ENCODE measurements at regions not wholly inside any gene's neighbourhood (a gene's known extent, or its start where the extent isn't known, plus 50 kb on each side); places are given as distances from the start of the nearest gene placed in this dataset.
"Not testable (repeated sequence)": the region's sequence is repeated elsewhere in the genome, so short reads cannot be mapped to it uniquely, and the experiment has no call there.

GRCh38 chr6:10101551-10102252 lies 313.2 kb downstream of the TFAP2A start:
- DNase-seq (ENCODE audit: low read depth in 1 of 2, low spot score in 1 of 2), result no peak
- TF ChIP-seq JUND (IDR thresholded peaks at IDR 0.05; ENCODE audit: low read depth), result no peak
- in situ Hi-C loops (cut with HindIII; ENCODE audit: low pct_unique_long_range_greater_than_20kb, low sequenced_read_pairs), result no loop called here

GRCh38 chr6:10099529-10100140 lies 315.2 kb downstream of the TFAP2A start:
- no peak for TF ChIP-seq JUND (IDR thresholded peaks at IDR 0.05; ENCODE audit: low read depth)
- in situ Hi-C loops (cut with HindIII; ENCODE audit: low pct_unique_long_range_greater_than_20kb, low sequenced_read_pairs), result no loop called here
- DNase-seq (ENCODE audit: low read depth in 1 of 2, low spot score in 1 of 2), result peak in 1 of 2 experiments; percentile 19

- peak in 1 of 2 experiments; percentile 69 for DNase-seq (ENCODE audit: low read depth in 1 of 2, low spot score in 1 of 2)
- no peak for TF ChIP-seq JUND (IDR thresholded peaks at IDR 0.05; ENCODE audit: low read depth)
- in situ Hi-C loops (cut with HindIII; ENCODE audit: low pct_unique_long_range_greater_than_20kb, low sequenced_read_pairs), result no loop called here
Observed at GRCh38 chr6:10098756-10099528, 315.9 kb downstream of the TFAP2A start.

- no peak for DNase-seq (ENCODE audit: low read depth in 1 of 2, low spot score in 1 of 2)
- TF ChIP-seq JUND (IDR thresholded peaks at IDR 0.05; ENCODE audit: low read depth), result no peak
- in situ Hi-C loops (cut with HindIII; ENCODE audit: low pct_unique_long_range_greater_than_20kb, low sequenced_read_pairs), result no loop called here
Observed at GRCh38 chr6:10093282-10093681, 321.6 kb downstream of the TFAP2A start.

GRCh38 chr6:10084111-10084986 lies 330.5 kb downstream of the TFAP2A start:
- in situ Hi-C loops (cut with HindIII; ENCODE audit: low pct_unique_long_range_greater_than_20kb, low sequenced_read_pairs), result no loop called here
- DNase-seq (ENCODE audit: low read depth in 1 of 2, low spot score in 1 of 2), result peak in 1 of 2 experiments; percentile 81
- TF ChIP-seq JUND (IDR thresholded peaks at IDR 0.05; ENCODE audit: low read depth), result no peak

- DNase-seq (ENCODE audit: low read depth in 1 of 2, low spot score in 1 of 2), result no peak
Observed at GRCh38 chr6:10082385-10082784, 332.5 kb downstream of the TFAP2A start.

GRCh38 chr6:10081957-10082356 lies 332.9 kb downstream of the TFAP2A start:
- no peak for DNase-seq (ENCODE audit: low read depth in 1 of 2, low spot score in 1 of 2)
- TF ChIP-seq JUND (IDR thresholded peaks at IDR 0.05; ENCODE audit: low read depth), result no peak
- in situ Hi-C loops (cut with HindIII; ENCODE audit: low pct_unique_long_range_greater_than_20kb, low sequenced_read_pairs), result no loop called here

More at GRCh38 chr6:10082385-10082784, 332.5 kb downstream of the TFAP2A start:
- in situ Hi-C loops (cut with HindIII; ENCODE audit: low pct_unique_long_range_greater_than_20kb, low sequenced_read_pairs), result no loop called here
- TF ChIP-seq JUND (IDR thresholded peaks at IDR 0.05; ENCODE audit: low read depth), result no peak

- in situ Hi-C loops (cut with HindIII; ENCODE audit: low pct_unique_long_range_greater_than_20kb, low sequenced_read_pairs), result no loop called here
- no peak for DNase-seq (ENCODE audit: low read depth in 1 of 2, low spot score in 1 of 2)
- TF ChIP-seq JUND (IDR thresholded peaks at IDR 0.05; ENCODE audit: low read depth), result no peak
Observed at GRCh38 chr6:10081075-10081474, 333.8 kb downstream of the TFAP2A start.

GRCh38 chr6:10080561-10080960 lies 334.3 kb downstream of the TFAP2A start:
- in situ Hi-C loops (cut with HindIII; ENCODE audit: low pct_unique_long_range_greater_than_20kb, low sequenced_read_pairs), result no loop called here
- TF ChIP-seq JUND (IDR thresholded peaks at IDR 0.05; ENCODE audit: low read depth), result no peak
- no peak for DNase-seq (ENCODE audit: low read depth in 1 of 2, low spot score in 1 of 2)

GRCh38 chr6:10078581-10078980 lies 336.3 kb downstream of the TFAP2A start:
- in situ Hi-C loops (cut with HindIII; ENCODE audit: low pct_unique_long_range_greater_than_20kb, low sequenced_read_pairs), result no loop called here
- no peak for DNase-seq (ENCODE audit: low read depth in 1 of 2, low spot score in 1 of 2)
- TF ChIP-seq JUND (IDR thresholded peaks at IDR 0.05; ENCODE audit: low read depth), result no peak

GRCh38 chr6:10074726-10075125 lies 340.1 kb downstream of the TFAP2A start:
- in situ Hi-C loops (cut with HindIII; ENCODE audit: low pct_unique_long_range_greater_than_20kb, low sequenced_read_pairs); DNase-seq (ENCODE audit: low read depth in 1 of 2, low spot score in 1 of 2): not testable (repeated sequence)

GRCh38 chr6:10073341-10073740 lies 341.5 kb downstream of the TFAP2A start:
- DNase-seq (ENCODE audit: low read depth in 1 of 2, low spot score in 1 of 2), result no peak
- in situ Hi-C loops (cut with HindIII; ENCODE audit: low pct_unique_long_range_greater_than_20kb, low sequenced_read_pairs), result no loop called here

More at GRCh38 chr6:10073341-10073740, 341.5 kb downstream of the TFAP2A start:
- no peak for TF ChIP-seq JUND (IDR thresholded peaks at IDR 0.05; ENCODE audit: low read depth)

Measured in T47D (cell line).